GM21825 (cell line): ENCODE measurements at regions not wholly inside any gene's neighbourhood (a gene's known extent, or its start where the extent isn't known, plus 50 kb on each side); places are given as distances from the start of the nearest gene placed in this dataset.
"Not testable (repeated sequence)": the region's sequence is repeated elsewhere in the genome, so short reads cannot be mapped to it uniquely, and the experiment has no call there.

Source experiments
- ATAC-seq: cut with Tn5 transposase; IDR thresholded peaks from one replicate; pipeline ENCODE4 v1.9.1; 2021; ENCODE audit warnings: mild to moderate bottlenecking, moderate library complexity; ENCODE audit not compliant: unreplicated experiment

DNA sequence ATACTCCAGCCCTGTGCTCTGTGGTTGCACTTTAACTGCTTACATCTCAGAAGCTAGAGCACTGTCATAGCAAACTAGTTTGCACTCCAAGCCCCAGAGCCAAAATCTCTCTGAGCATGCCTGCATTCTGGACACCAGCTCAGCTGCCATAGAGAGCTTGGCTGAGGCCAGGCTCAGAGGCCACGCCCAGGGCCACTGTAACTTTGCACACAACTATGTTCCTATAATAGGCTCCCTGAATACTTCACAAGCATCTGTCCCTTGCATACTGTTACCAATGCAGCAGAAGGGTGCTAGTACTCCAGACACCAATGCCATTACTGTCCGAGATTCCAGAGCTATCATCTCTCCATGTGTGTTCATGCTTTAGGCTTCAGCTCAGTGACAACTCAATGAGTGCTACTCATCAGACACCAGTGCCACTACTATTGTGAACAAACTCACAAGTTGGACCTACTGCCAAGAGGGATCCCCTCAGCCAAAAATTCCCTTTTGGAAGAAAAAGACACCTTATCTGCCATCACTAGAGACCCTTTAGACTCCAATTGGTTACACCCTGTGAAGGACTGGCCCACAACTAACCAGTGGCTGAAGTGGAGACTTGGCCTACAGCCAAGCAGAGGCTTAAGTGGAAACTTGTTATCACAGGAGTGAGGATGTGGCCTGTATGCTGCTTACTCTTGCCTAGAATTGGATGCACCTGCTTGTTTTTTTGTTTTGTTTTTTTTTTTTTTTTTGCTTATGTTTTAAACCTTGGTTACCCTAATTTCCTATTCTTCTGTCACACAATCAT, 211.6 kb upstream of the MAGI2 start:
- no peak for ATAC-seq

- ATAC-seq: no peak
Measured at GRCh38 chr7:79658304-79658703, 204.8 kb upstream of the MAGI2 start.

- no peak for ATAC-seq
Measured at GRCh38 chr7:79653136-79653631, 199.7 kb upstream of the MAGI2 start.

GRCh38 chr7:79652619-79653018, 199.2 kb upstream of the MAGI2 start:
- ATAC-seq: no peak

GRCh38 chr7:79647711-79648110, 194.2 kb upstream of the MAGI2 start:
- ATAC-seq: no peak

DNA sequence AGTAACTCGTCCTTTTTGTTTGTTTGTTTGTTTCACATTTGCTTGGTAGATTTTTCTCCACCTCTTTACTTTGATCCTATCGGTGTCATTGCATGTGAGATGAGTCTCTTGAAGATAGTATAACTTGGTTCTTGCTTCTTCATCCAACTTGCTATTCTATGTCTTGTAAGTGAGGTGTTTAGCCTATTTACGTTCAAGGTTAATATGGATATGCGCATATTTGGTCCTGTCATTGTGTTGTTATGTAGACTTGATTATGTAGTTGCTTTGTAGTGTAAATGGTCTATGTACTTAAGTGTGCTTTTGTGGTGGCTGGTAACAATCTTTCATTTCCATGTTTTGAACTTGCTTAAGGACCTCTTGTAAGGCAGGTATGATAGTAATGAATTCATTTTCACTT, 192.8 kb upstream of the MAGI2 start:
- ATAC-seq: no peak

GRCh38 chr7:79636849-79637248, 183.4 kb upstream of the MAGI2 start:
- ATAC-seq: no peak

DNA sequence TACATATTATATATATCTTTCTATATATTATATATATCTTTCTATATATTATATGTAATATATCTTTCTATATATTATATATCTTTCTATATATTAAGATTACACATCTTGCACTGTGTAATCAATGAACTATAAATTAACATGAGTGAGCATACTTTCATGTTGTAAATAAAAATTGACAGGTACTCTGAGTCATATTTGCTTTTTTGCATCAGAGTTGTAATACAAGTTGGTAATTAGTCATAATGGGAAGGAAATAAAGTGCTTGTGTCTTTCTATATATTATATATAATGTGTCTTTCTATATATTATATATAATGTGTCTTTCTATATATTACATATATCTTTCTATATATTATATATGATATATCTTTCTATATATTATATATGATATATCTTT, 172.5 kb upstream of the MAGI2 start:
- not testable (repeated sequence) for ATAC-seq

GRCh38 chr7:79624336-79624735, 170.9 kb upstream of the MAGI2 start:
- ATAC-seq: no peak

DNA sequence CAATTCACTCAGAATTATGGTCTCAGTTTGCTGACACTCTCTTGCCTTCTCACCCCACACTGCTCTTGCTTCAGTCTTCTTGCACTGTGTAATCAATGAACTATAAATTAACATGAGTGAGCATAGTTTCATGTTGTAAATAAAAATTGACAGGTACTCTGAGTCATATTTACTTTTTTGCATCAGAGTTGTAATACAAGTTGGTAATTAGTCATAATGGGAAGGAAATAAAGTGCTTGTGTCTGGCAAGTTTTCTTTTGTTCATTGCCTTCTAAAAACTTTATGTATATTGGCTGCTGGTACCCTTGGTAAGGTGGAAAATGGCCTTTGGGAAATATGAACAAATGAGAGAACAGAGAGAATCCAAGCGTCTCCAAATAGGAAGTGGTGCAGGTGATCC, 169.3 kb upstream of the MAGI2 start:
- ATAC-seq: no peak

DNA sequence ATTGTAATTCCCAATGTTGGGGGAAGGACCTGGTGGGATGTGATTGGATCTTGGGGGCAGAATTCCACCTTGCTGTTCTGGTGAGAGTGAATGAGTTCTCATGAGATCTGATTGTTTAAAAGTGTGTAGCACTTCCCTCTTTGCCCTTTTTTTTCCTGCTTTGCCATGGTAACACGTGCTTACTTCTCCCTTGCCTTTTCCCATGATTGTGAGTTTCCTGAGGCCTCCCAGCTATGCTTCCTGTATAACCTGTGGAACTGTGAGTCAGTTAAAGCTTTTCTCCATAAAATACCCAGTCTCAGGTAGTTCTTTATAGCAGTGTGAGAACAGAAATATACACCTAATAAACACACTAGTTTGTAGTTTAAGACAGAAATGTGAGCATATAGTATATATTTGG, 166.8 kb upstream of the MAGI2 start:
- ATAC-seq: no peak

GRCh38 chr7:79619216-79619615, 165.7 kb upstream of the MAGI2 start:
- ATAC-seq: no peak

DNA sequence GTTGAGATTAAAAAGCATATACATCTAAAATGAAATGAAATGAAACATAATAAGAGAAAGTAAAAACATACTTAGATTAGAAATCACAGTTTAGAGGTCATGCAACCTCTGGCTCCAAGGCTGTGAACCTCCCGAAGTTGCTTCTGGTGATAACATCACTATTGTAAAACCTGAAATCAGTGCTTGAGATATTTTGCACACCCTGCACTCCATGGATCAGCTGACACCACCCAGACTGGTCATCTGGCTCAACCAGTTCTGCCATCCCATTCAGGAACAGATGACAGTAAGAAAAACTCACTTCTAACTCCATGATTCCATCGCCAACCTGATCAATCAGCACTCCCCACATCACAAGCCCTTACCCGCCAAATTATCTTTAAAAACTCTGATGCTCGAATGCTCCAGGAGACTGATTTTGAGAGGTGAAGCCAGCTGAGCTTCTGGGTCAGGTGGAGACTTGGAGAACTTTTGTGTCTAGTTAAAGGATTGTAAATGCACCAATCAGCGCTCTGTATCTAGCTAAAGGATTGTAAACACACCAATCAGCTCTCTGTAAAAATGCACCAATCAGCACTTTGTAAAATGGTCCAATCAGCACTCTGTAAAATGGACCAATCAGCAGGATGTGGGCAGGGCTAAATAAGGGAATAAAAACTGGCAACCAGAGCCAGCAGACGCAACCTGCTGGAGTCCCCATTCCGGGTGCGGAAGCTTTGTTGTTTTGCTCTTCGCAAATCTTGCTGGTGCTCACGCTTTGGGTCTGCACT, 162.6 kb upstream of the MAGI2 start:
- no peak for ATAC-seq

GRCh38 chr7:79615466-79615865, 162.0 kb upstream of the MAGI2 start:
- ATAC-seq: no peak

DNA sequence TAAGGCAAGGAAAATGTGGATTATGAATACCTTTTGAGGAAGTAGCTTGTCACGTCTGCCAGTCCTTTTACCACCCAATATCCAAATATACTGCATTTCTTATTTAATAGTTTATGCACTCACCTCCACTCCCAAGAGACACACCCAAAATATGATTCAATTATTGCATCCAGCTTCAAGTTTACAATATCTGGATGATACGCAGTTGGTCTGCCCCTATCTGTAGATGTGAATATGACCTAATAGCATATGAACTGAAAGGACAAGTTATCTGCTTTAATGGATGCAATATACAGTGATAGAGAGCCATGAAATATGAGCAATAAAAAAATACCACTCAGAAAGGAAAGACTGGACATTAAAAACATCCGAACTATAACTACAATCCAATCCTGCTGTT, 159.4 kb upstream of the MAGI2 start:
- no peak for ATAC-seq

DNA sequence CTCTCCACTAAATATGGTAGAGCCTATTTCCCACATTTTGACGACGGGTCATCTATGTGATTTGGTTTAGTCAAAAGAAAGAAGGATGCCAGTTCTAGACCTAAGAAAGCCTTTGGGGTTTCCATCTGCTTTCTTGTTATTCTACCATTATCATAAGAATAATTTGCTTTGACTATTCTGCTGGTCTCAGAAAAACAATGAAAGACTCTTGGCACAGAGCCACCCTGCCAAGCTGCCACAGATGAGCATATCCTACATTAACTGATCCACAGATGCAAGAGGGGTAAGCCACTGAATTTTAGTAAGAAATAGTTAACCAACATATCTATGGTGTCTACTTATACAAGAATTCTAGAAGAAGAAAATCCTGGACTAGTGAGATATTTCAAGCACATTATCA, 158.6 kb upstream of the MAGI2 start:
- no peak for ATAC-seq

DNA sequence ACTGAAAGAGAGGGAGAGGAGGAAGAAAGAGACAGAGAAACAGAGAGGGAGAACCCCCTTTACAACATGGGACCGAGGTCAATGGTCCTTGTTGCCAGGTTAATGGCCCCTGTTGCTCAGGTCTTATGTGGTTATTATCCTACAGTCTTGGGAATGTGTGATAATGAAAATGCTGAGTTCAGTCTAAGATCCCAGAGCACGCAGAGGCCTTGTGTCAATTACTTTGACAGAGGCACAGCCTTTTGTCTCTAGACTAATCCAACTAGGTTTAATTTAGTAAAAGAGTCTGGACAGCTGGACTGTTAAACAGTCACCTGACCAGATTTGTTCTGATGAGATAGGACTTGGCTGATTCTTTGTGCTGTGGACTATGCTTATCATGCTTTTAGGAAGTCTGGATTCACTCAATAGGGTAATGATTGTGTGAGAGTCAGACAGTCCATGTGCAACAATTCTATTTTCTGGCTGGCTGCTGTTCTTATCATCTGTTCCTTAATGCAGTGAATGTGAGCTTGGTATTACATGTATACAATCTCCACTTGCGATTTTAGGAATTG, 157.4 kb upstream of the MAGI2 start:
- no peak for ATAC-seq

- no peak for ATAC-seq
Measured at GRCh38 chr7:79610313-79610712, 156.8 kb upstream of the MAGI2 start.

DNA sequence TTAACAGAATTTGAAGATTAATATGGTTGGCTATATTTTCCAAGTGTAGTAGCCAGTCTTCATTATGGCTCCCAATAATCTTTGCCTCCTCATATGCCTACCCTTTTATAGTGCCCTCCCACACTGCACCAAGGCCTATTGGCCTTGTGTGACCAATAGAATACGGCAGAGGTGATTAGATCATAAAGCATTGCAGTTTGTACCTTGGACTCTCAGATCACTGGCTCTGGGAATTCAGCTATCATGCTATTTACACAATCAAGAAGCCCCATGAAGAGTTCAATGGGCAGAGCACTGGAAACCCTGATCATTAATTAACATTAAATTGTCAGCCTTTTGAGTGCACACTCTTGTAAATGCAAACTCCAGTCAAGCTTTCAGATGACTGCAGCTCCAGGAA, 154.5 kb upstream of the MAGI2 start:
- no peak for ATAC-seq

DNA sequence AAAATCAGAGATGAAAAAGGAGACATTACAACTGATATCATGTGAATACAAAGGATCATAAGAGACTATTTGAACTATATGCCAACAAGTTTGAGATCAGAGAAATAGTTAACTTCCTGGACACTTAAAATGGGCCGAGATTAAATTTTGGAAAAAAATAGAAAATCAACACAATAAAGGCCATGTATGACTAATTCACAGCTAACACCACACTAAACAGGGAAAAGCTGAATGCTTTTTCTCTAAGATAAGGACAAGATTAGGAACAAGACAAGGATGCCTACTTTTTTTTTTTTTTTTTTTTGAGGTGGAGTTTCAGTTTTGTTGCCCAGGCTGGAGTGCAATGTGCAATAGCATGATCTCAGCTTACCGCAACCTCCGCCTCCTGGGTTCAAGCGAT, 151.4 kb upstream of the MAGI2 start:
- ATAC-seq: no peak

- ATAC-seq: no peak
Measured at GRCh38 chr7:79598351-79598750, 144.9 kb upstream of the MAGI2 start.

DNA sequence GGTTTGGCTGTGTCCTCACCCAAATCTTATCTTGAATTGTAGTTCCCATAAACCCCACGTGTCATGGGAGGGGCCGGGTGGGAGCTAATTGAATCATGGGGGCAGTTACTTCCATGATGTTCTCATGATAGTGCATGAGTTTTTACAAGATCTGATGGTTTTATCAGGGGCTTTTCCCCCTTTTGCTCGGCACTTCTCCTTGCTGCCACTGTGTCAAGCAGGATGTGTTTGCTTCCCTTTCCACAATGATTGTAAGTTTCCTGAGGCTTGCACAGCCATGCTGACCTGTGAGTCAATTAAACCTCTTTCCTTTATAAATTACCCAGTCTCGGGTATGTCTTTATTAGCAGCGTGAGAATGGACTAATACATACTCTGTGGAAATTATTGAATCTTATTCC, 141.2 kb upstream of the MAGI2 start:
- not testable (repeated sequence) for ATAC-seq
